OCI-LY7 (cell line): ENCODE measurements at regions not wholly inside any gene's neighbourhood (a gene's known extent, or its start where the extent isn't known, plus 50 kb on each side); places are given as distances from the start of the nearest gene placed in this dataset.

ENCODE experiments used
- BruUV-seq: library from RNA; stranded (reverse); fragments of 400-500 nt; replicated peaks from 2 replicates; lab custom pipeline; 2021; lab: Mats Ljungman, UMichigan
- CTCF ChIA-PET: fragments of 300-600 bp; sonication (Branson Sonifier 250); formaldehyde crosslinking; loops from one replicate; lab custom pipeline; 2022; ENCODE audit warnings: antibody characterized with exemption; ENCODE audit not compliant: unreplicated experiment; lab: Charles Lee
- POLR2A ChIA-PET: fragments of 300-600 bp; sonication (Branson Sonifier 250); formaldehyde crosslinking; loops from one replicate; lab custom pipeline; 2022; ENCODE audit warnings: antibody characterized with exemption; lab: Charles Lee
- DNase-seq: peaks from one replicate; pipeline ENCODE4 v3.0.0-alpha.2; 2015; ENCODE audit warnings: low spot score
- H2AFZ ChIP-seq: fragments of 200-600 bp; sonication (generic), shearing (Covaris generic); 2 replicates; pipeline ENCODE4 v1.6.1; 2014; ENCODE audit warnings: mild to moderate bottlenecking, antibody characterized with exemption, low read length, moderate library complexity
- H3K27ac ChIP-seq: fragments of 200-600 bp; sonication (generic); 2 replicates; pipeline ENCODE4 v1.5.1; 2014; ENCODE audit warnings: mixed run types, low read depth, mild to moderate bottlenecking, moderate library complexity, low read length, inconsistent platforms; ENCODE audit not compliant: poor library complexity, severe bottlenecking
- H3K36me3 ChIP-seq: fragments of 200-600 bp; sonication (generic); 2 replicates; pipeline ENCODE4 v1.6.1; 2014; ENCODE audit warnings: mild to moderate bottlenecking, antibody characterized with exemption, low read length, moderate library complexity, mixed read lengths; ENCODE audit not compliant: insufficient read depth
- H3K4me1 ChIP-seq: fragments of 200-600 bp; sonication (generic); 2 replicates; pipeline ENCODE4 v1.5.1; 2014; ENCODE audit warnings: mild to moderate bottlenecking, low read length; ENCODE audit not compliant: insufficient read depth, poor library complexity, severe bottlenecking
- H3K4me2 ChIP-seq: fragments of 200-600 bp; sonication (generic); 2 replicates; pipeline ENCODE4 v1.6.1; 2014; ENCODE audit warnings: mild to moderate bottlenecking, low read length
- H3K4me3 ChIP-seq: fragments of 200-600 bp; sonication (generic); 2 replicates; pipeline ENCODE4 v1.5.1; 2014; ENCODE audit warnings: mild to moderate bottlenecking, low read depth, low read length; ENCODE audit not compliant: poor library complexity, severe bottlenecking
- H3K79me2 ChIP-seq: fragments of 200-600 bp; sonication (generic); 2 replicates; pipeline ENCODE4 v1.6.1; 2016; ENCODE audit warnings: low read depth, mild to moderate bottlenecking, low read length, moderate library complexity, mixed read lengths; ENCODE audit not compliant: insufficient read depth
- H3K9me2 ChIP-seq: fragments of 200-600 bp; sonication (generic); 2 replicates; pipeline ENCODE4 v1.6.1; 2016; ENCODE audit warnings: mild to moderate bottlenecking, low read length, mixed read lengths; ENCODE audit not compliant: insufficient read depth
- H3K9me3 ChIP-seq: fragments of 200-600 bp; sonication (generic); 2 replicates; pipeline ENCODE4 v1.6.1; 2014; ENCODE audit warnings: mild to moderate bottlenecking, mixed run types, low read length, mixed read lengths
- H4K20me1 ChIP-seq: fragments of 200-600 bp; sonication (generic); 2 replicates; pipeline ENCODE4 v1.6.1; 2014; ENCODE audit warnings: mild to moderate bottlenecking, antibody characterized with exemption, low read length, moderate library complexity, mixed read lengths; ENCODE audit not compliant: insufficient read depth
- CTCF ChIP-seq: fragments of 200-600 bp; sonication (generic); conservative IDR thresholded peaks from 2 replicates; pipeline ENCODE4 v1.5.1; 2014; ENCODE audit warnings: mild to moderate bottlenecking, antibody characterized with exemption, low read length, moderate library complexity, mixed read lengths
- EZH2phosphoT487 ChIP-seq: fragments of 200-600 bp; sonication (generic); IDR thresholded peaks from 2 replicates; pipeline ENCODE4 v1.6.1; 2018; ENCODE audit warnings: low read depth, borderline replicate concordance, mild to moderate bottlenecking, mixed run types, antibody characterized with exemption, low read length, moderate library complexity, mixed read lengths
- intact Hi-C: fragments of 100-400 bp; cut with micrococcal nuclease; formaldehyde crosslinking; loops from one replicate; pipeline ENCODE4 v1.10.0; 2022; ENCODE audit not compliant: unreplicated experiment

- no peaks in the 10 kb centered on the region for H3K4me1 ChIP-seq
- ChIA-PET CTCF (no interaction called here), POLR2A (no interaction called here)
- H3K4me2 ChIP-seq = no peak overlapping the region
- no peaks in the 10 kb centered on the region for H3K36me3 ChIP-seq
- H3K79me2 ChIP-seq = no peaks in the 10 kb centered on the region
- H2AFZ ChIP-seq = no peak overlapping the region
- H3K9me3 ChIP-seq = no peaks in the 10 kb centered on the region
- H3K9me2 ChIP-seq = no peaks in the 10 kb centered on the region
- DNase-seq = no peak
- H4K20me1 ChIP-seq = no peaks in the 10 kb centered on the region
- no peak overlapping the region for H3K27ac ChIP-seq
- intact Hi-C loops = no loop called here
- H3K4me3 ChIP-seq = no peak overlapping the region
- BruUV-seq = no TSS peak
- TF ChIP-seq CTCF (no peak), EZH2phosphoT487 (no peak)
These were observed 457.8 kb downstream of the PTPRC start for GRCh38 chr1:199096591-199096990.

GRCh38 chr1:199098468-199098867 is 459.6 kb downstream of the PTPRC start:
- Histone ChIP-seq H4K20me1 (no peaks in the 10 kb centered on the region), H3K27ac (no peak overlapping the region), H3K4me1 (no peaks in the 10 kb centered on the region), H3K36me3 (no peaks in the 10 kb centered on the region), H3K9me2 (no peaks in the 10 kb centered on the region), H3K79me2 (no peaks in the 10 kb centered on the region), H3K4me3 (no peak overlapping the region), H2AFZ (no peak overlapping the region), H3K4me2 (no peak overlapping the region), H3K9me3 (peaks cover 8% of the 10 kb centered on the region)
- intact Hi-C loops = no loop called here
- ChIA-PET CTCF (no interaction called here), POLR2A (interaction anchor here (1.4 kb wide), 1 partner anchor 11 kb away, joined by 3 read pairs; no protein-coding TSS in a partner anchor)
- no peak for TF ChIP-seq CTCF
- no peak for TF ChIP-seq EZH2phosphoT487
- no TSS peak for BruUV-seq
- DNase-seq = no peak

- no peaks in the 10 kb centered on the region for H3K36me3 ChIP-seq
- POLR2A ChIA-PET = interaction anchor here (0.6 kb wide), 1 partner anchor 1123 kb away, joined by 3 read pairs; no protein-coding TSS in a partner anchor
- H3K4me3 ChIP-seq = no peak overlapping the region
- no peak overlapping the region for H2AFZ ChIP-seq
- H3K27ac ChIP-seq = no peak overlapping the region
- H4K20me1 ChIP-seq = no peaks in the 10 kb centered on the region
- H3K4me2 ChIP-seq = no peak overlapping the region
- intact Hi-C loops = no loop called here
- no peaks in the 10 kb centered on the region for H3K4me1 ChIP-seq
- CTCF ChIA-PET = interaction anchor here (0.5 kb wide), 1 partner anchor 16 kb away, joined by 4 read pairs; no protein-coding TSS in a partner anchor
- peaks cover 8% of the 10 kb centered on the region for H3K9me3 ChIP-seq
- no TSS peak for BruUV-seq
- no peaks in the 10 kb centered on the region for H3K9me2 ChIP-seq
- no peak for DNase-seq
- no peaks in the 10 kb centered on the region for H3K79me2 ChIP-seq
- TF ChIP-seq CTCF (no peak), EZH2phosphoT487 (no peak)
These were observed 462.3 kb downstream of the PTPRC start for GRCh38 chr1:199101139-199101538.
